ENCODE measurements at regions not wholly inside any gene's neighbourhood (a gene's known extent, or its start where the extent isn't known, plus 50 kb on each side); places are given as distances from the start of the nearest gene placed in this dataset.
A peak's percentile ranks its signal among the peaks of the same experiment; 100 is the strongest.
"Not testable (repeated sequence)": the region's sequence is repeated elsewhere in the genome, so short reads cannot be mapped to it uniquely, and the experiment has no call there.

GRCh38 chr6:104484626-104485025 is 375.1 kb downstream of the HACE1 start:
- DNase-seq = no peak

GRCh38 chr6:104484191-104484590 is 375.5 kb downstream of the HACE1 start:
- no peak for DNase-seq

GRCh38 chr6:104483225-104483834 is 376.4 kb downstream of the HACE1 start:
- no peak for DNase-seq

- DNase-seq = no peak
Measured at GRCh38 chr6:104477569-104477968, 382.1 kb downstream of the HACE1 start.

DNA sequence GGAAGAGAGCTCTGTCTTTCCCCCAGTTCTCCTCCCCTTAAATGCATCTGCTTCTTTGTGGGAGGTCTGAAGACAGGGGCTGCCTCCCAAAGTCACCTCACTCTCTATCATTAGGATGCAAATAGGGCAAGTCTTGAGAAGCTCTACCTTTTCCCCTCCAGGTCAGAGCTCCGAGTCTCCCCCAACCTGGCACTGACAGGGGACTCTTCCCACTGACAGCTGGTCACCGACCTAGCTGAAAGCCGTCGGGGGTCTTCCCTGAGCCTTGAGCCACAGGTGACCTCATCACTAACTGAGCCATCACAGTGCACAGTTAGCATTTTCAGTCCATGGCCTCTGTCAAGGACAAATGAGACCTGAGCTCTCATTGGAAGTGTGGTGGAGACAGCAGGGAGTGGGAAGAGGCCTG is 386.7 kb downstream of the HACE1 start:
- no peak for DNase-seq

- DNase-seq = no peak
Measured at GRCh38 chr6:104472021-104472901, 387.5 kb downstream of the HACE1 start.

DNA sequence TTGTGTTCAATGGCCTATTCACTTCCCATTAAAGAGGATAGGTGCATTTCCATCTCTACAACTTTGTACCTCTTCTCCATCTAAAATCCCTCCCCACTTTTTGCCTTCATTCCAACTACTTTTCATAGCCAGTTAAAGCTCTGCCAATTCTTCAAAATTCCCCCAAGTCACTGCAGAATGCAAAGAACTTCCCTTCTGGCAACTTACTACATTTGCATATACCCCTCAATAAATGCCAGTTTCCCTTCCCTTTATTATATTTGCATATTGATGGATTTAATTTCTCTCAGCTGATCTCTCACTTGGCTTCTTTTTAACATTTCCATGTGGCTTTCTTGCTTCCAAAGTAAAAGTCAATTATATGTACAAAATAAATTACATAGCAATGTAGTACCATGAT is 393.4 kb downstream of the HACE1 start:
- DNase-seq = no peak

DNA sequence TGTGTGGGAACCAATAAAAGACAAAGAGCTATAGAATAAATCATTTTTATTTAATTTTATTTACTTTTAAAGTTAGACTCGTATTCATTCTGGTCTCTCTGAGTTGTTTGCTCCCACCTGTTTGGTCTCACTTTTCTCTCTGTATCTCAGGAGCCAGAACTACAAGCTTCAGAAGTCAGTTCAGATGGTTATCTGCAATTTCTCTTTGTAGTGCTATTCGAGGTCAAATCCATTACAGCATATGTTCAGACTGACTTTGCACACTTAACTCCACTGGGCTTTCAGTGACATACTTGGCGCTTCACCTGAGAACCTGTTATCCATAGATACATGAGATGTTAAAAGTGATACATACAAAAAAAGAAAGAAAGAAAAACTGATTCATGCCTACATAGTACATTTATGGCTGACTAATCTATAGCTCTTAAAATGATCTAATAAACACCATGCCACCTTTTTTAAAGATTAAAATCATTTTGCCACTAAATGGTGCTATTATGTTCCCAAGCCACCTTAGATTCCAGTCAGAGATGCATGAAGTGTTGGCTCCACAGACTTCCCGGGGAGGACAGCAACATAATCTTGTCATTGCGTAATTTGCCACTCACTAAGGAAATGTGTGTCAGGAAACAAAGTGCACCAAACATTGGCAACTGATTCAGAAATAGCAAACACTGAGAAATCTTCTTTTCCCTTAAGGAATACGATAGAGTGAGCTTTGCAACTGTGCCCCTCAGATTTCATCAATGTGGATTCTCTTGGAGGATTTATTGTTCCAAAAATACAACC is 396.7 kb downstream of the HACE1 start:
- DNase-seq = no peak

- no peak for DNase-seq
Measured at GRCh38 chr6:104460738-104461483, 398.8 kb downstream of the HACE1 start.

DNA sequence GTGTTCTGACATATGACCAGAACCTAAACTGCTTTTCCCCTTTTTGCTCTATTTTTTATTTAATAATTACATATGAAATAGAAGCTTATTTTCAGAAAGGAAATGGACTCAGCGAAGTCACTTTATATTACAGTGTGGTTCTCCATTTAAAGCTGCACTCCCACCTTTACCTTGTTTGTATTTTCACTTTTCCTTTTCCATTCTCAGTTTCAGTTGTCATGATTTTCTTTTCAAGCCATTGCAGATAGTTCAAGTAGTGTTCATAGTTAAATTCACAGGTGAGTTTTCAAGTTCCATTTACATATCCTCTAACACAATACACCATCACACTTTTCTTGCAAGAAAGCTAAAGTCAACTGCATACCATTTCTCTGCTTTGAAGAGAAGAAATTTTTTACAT is 400.2 kb downstream of the HACE1 start:
- no peak for DNase-seq

- no peak for DNase-seq
Measured at GRCh38 chr6:104449918-104450317, 409.8 kb downstream of the HACE1 start.

- DNase-seq = not testable (repeated sequence)
Measured at GRCh38 chr6:104446101-104447080, 413.3 kb downstream of the HACE1 start.

DNA sequence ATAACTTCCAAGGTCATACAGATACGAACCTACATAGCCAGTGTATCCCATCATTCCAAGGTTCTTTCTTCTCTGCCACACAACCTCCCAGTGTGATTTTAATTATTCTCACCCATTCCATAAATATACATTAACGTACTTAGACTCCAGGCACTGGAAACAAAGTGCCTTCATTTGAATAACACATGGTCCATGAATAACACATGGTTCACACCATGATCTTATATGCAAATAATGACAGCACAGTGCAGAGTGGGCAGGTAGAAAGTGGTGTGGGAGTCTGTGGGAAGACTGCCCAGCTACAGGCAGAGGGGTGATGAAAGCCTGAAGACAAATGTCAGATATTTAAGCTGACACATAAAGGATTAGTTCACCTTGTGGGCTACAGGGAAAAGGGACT is 425.2 kb downstream of the HACE1 start:
- no peak for DNase-seq

DNA sequence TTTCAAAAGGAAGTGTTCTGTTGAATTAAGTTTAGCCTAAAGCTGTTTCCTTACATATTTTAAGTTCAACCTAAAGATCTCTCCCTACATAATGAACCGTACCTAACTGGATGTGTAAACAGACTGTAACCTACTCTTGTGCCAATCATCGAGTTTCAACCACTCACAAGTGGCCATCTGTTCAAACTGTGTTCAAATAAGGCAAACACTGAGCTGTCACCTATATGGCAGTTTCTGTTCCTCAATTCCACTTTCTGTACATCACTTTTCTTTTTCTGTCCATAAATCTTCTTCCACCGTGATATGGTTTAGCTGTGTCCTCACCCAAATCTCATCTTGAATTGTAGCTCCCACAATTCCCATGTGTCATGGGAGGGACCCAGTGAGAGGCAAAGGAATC is 428.6 kb downstream of the HACE1 start:
- DNase-seq = no peak

- DNase-seq = no peak
Measured at GRCh38 chr6:104428184-104428583, 431.5 kb downstream of the HACE1 start.

GRCh38 chr6:104423691-104424090 is 436.0 kb downstream of the HACE1 start:
- no peak for DNase-seq

DNA sequence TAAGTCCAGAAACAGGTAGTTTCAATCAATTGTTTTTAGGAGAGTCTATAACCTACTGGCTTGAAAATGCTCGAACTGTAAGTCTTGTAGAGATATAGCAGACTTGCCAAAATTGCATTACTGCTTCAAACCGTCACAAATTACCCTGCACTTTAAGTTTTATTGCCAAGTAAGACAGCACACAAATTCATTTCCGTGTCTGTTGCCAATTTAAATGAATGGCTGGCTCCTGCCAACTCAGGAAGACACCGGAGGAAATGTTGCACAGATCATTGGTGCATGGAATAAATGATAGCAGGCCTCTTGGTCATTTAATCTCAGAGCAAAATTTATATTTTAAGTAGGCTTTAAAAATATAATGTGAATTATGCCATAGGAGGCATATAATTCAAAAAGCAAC is 438.1 kb downstream of the HACE1 start:
- DNase-seq = no peak

GRCh38 chr6:104418839-104419238 is 440.9 kb downstream of the HACE1 start:
- no peak for DNase-seq

GRCh38 chr6:104418125-104418524 is 441.6 kb downstream of the HACE1 start:
- DNase-seq = peak; percentile 1

DNA sequence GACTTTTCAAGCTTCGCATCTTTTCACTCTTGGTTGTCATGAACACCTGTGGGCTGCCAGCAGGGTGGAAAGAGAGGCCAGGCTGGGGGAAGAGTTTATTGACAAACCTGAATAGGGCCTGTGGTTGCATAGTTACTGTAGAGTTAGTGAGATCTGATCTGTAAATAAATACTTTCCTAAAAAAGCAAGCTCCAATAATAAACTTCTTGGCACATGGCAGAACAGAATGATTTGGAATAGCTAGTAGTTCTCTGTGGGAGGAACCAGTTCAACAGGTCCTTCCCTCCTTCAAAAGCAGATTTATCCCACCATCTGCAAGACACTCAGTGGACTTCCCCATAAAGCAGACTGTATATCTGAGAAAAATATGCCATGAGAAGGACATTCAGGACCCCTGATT is 445.0 kb downstream of the HACE1 start:
- DNase-seq = no peak

GRCh38 chr6:104413767-104414166 is 446.0 kb downstream of the HACE1 start:
- no peak for DNase-seq

DNA sequence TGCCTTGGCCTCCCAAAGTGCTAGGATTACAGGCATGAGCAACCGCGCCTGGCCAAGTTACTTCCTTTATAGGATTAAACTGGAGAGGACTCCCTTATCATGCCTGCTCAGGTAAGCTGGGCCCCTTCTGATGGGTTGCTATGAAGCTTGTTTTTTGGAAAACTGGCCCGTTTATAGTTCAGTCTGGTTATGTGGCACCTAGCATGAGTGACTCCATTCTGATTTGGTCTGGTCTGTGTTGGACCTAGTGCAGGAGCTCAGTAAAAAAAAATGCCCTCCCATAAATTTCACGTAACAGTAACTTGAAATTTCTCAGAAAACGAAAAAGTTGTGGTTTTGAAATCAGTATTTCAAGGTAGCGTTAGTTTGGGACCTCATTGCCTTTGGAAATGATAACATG is 448.4 kb downstream of the HACE1 start:
- DNase-seq = no peak

All from activated CD4-positive, alpha-beta T cell treated with anti-CD3 and anti-CD28 coated beads, Interleukin-10, Interleukin-2, amounts not matched to agents 100 ng/mL and 50 ng/mL, durations not matched to agents 16 hours and 8 hours (primary cell).